Fibroblast of lung (primary cell): ENCODE measurements at regions not wholly inside any gene's neighbourhood (a gene's known extent, or its start where the extent isn't known, plus 50 kb on each side); places are given as distances from the start of the nearest gene placed in this dataset.

Source experiments
- DNase-seq, 2 donors: peaks; one replicate each; pipeline versions ENCODE4 v3.0.0 to v3.0.0-alpha.2; 2010; ENCODE audit warnings: low read depth in 2 of 2
- H2AFZ ChIP-seq: 2 replicates; pipeline ENCODE4 v1.5.1; 2012; ENCODE audit warnings: low read length, control low read depth, inconsistent platforms
- H3K27ac ChIP-seq: 2 replicates; pipeline ENCODE4 v1.5.1; 2011; ENCODE audit warnings: low read length, control low read depth; ENCODE audit not compliant: insufficient read depth
- H3K27me3 ChIP-seq: 2 replicates; pipeline ENCODE4 v1.5.1; 2011; ENCODE audit warnings: mild to moderate bottlenecking, low read length; ENCODE audit not compliant: control insufficient read depth, insufficient read depth
- H3K36me3 ChIP-seq: 2 replicates; pipeline ENCODE4 v1.5.1; 2011; ENCODE audit warnings: low read length; ENCODE audit not compliant: control insufficient read depth, insufficient read depth
- H3K4me1 ChIP-seq: 2 replicates; pipeline ENCODE4 v1.5.1; 2011; ENCODE audit warnings: low read length; ENCODE audit not compliant: control insufficient read depth, insufficient read depth; ENCODE audit errors: extremely low read depth
- H3K4me2 ChIP-seq: 2 replicates; pipeline ENCODE4 v1.5.1; 2011; ENCODE audit warnings: low read length, control low read depth; ENCODE audit not compliant: insufficient read depth; ENCODE audit errors: extremely low read depth
- H3K4me3 ChIP-seq, 4 experiments: fragments of 200-600 bp in 1 of 4; sonication (generic) in 1 of 4; replicated peaks in 1 of 4; 2 replicates each; pipeline ENCODE4 v1.5.1; 2011 to 2016; ENCODE audit warnings: low read length in 4 of 4, low read depth in 3 of 4, mild to moderate bottlenecking in 3 of 4, control low read depth in 2 of 4, inconsistent platforms in 1 of 4, mixed read lengths in 1 of 4; ENCODE audit not compliant: insufficient read depth in 1 of 4; ENCODE audit errors: control extremely low read depth in 1 of 4
- H3K79me2 ChIP-seq: 2 replicates; pipeline ENCODE4 v1.5.1; 2012; ENCODE audit warnings: mild to moderate bottlenecking, low read length, inconsistent platforms; ENCODE audit not compliant: control insufficient read depth, insufficient read depth
- H3K9ac ChIP-seq: 2 replicates; pipeline ENCODE4 v1.5.1; 2011; ENCODE audit warnings: mild to moderate bottlenecking, low read length, control low read depth; ENCODE audit not compliant: insufficient read depth
- H3K9me3 ChIP-seq: 2 replicates; pipeline ENCODE4 v1.5.1; 2012; ENCODE audit warnings: low read depth, low read length; ENCODE audit not compliant: control insufficient read depth, insufficient read depth
- H4K20me1 ChIP-seq: 2 replicates; pipeline ENCODE4 v1.5.1; 2011; ENCODE audit warnings: low read length; ENCODE audit not compliant: control insufficient read depth, insufficient read depth; ENCODE audit errors: extremely low read depth
- EZH2 ChIP-seq: IDR thresholded peaks from 2 replicates; pipeline ENCODE4 v1.5.1; 2012; ENCODE audit warnings: low read length, control low read depth, mild to moderate bottlenecking; ENCODE audit errors: missing control alignments
- TF ChIP-seq, protein P1 (sequence below), 2 donors: IDR thresholded peaks in 1 of 2; conservative IDR thresholded peaks in 1 of 2; 1 replicate in 1 of 2; 2 replicates in 1 of 2; pipeline ENCODE4 v1.5.1; 2011 to 2012; ENCODE audit warnings: low read length in 2 of 2, control low read depth in 1 of 2, inconsistent platforms in 1 of 2, low read depth in 1 of 2, mild to moderate bottlenecking in 1 of 2

DNA sequence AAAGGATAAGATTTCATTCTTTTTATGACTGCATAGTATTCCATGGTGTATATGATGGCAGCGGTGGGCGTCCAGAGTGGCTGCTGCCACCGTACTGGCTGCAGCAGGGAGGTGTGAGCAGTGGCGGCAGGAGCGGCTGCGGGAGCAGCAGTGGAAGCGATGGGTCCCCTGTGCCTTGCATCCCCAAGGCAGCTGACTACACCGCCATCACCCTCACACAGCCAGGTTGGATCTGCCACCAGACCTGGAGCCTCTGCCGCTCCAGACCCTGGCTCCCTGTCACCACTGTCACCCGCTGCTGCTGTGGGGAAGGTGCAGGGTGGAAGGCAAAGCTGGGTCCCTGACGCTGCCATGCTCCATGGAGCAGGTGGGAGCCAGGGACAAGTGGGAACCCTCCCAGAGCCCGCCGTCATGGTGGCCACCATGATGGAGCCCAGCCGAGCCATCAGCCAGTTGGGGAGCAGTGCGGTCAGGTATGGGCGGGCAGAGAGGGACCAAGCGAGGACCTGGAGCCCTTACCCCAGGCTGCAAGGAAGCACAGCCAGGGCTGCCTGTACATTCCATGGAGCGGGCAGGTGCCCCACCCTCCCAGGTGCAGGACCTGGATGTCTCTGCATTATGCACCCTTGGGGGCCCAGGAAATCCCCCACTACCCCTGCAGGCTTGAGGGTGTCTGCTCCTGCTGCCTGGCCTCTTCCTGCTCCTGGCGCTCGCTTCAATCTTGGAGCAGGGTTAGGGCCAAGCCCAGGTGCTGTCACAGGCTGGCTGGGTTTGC lies 226.1 kb downstream of the OTOR start:
- H3K79me2 ChIP-seq: no peaks in the 10 kb centered on the region
- no peak overlapping the region for H3K4me2 ChIP-seq
- no peak for DNase-seq
- no peak overlapping the region for H2AFZ ChIP-seq
- H3K4me1 ChIP-seq: no peaks in the 10 kb centered on the region
- no peaks in the 10 kb centered on the region for H3K36me3 ChIP-seq
- no peak overlapping the region for H3K27ac ChIP-seq
- no peaks in the 10 kb centered on the region for H4K20me1 ChIP-seq
- TF ChIP-seq EZH2: no peak
- TF ChIP-seq, protein P1, sequence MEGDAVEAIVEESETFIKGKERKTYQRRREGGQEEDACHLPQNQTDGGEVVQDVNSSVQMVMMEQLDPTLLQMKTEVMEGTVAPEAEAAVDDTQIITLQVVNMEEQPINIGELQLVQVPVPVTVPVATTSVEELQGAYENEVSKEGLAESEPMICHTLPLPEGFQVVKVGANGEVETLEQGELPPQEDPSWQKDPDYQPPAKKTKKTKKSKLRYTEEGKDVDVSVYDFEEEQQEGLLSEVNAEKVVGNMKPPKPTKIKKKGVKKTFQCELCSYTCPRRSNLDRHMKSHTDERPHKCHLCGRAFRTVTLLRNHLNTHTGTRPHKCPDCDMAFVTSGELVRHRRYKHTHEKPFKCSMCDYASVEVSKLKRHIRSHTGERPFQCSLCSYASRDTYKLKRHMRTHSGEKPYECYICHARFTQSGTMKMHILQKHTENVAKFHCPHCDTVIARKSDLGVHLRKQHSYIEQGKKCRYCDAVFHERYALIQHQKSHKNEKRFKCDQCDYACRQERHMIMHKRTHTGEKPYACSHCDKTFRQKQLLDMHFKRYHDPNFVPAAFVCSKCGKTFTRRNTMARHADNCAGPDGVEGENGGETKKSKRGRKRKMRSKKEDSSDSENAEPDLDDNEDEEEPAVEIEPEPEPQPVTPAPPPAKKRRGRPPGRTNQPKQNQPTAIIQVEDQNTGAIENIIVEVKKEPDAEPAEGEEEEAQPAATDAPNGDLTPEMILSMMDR (conservative IDR thresholded peaks at IDR 0.05 in 1 of 2, IDR thresholded peaks at IDR 0.05 in 1 of 2; ENCODE audit: low read depth in 1 of 2, low read length in 2 of 2): no peak
- no peak overlapping the region for H3K4me3 ChIP-seq
- no peaks in the 10 kb centered on the region for H3K9me3 ChIP-seq
- H3K9ac ChIP-seq: no peak overlapping the region
- no peaks in the 10 kb centered on the region for H3K27me3 ChIP-seq

- H3K4me1 ChIP-seq: no peaks in the 10 kb centered on the region
- H3K9ac ChIP-seq: no peak overlapping the region
- no peaks in the 10 kb centered on the region for H3K9me3 ChIP-seq
- H4K20me1 ChIP-seq: no peaks in the 10 kb centered on the region
- no peaks in the 10 kb centered on the region for H3K79me2 ChIP-seq
- no peak overlapping the region for H2AFZ ChIP-seq
- H3K27me3 ChIP-seq: no peaks in the 10 kb centered on the region
- no peak overlapping the region for H3K4me2 ChIP-seq
- no peak overlapping the region for H3K4me3 ChIP-seq
- DNase-seq: no peak
- no peak overlapping the region for H3K27ac ChIP-seq
- H3K36me3 ChIP-seq: no peaks in the 10 kb centered on the region
- TF ChIP-seq, protein P1 (conservative IDR thresholded peaks at IDR 0.05 in 1 of 2, IDR thresholded peaks at IDR 0.05 in 1 of 2; ENCODE audit: low read depth in 1 of 2, low read length in 2 of 2): no peak
- no peak for TF ChIP-seq EZH2
Observed at GRCh38 chr20:16974855-16975162, 226.7 kb downstream of the OTOR start.

DNA sequence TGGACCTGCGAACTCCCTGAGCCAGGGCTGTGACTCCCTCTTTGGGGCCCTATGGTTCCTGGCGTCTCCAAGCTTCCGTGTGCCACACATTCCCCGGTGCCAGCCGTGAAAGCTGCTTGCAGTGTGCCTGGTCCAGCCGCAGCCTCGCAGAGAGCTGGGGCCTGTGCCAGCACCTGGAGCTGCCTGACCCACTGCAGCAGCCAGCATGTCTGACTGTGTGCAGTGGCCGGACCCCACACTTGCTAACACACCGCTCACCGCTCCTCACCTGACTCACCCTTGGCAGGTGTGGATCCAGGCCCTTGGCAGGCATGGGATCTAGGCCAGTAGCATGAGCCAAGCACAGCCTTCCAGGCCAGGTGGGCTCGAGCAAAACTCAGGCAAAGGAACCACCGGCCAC lies 227.5 kb downstream of the OTOR start:
- H4K20me1 ChIP-seq: no peaks in the 10 kb centered on the region
- H3K79me2 ChIP-seq: no peaks in the 10 kb centered on the region
- no peak overlapping the region for H3K4me3 ChIP-seq
- no peaks in the 10 kb centered on the region for H3K4me1 ChIP-seq
- no peaks in the 10 kb centered on the region for H3K9me3 ChIP-seq
- no peak overlapping the region for H3K9ac ChIP-seq
- no peak for TF ChIP-seq EZH2
- H3K36me3 ChIP-seq: no peaks in the 10 kb centered on the region
- DNase-seq: no peak
- no peak overlapping the region for H3K27ac ChIP-seq
- no peak overlapping the region for H3K4me2 ChIP-seq
- no peaks in the 10 kb centered on the region for H3K27me3 ChIP-seq
- H2AFZ ChIP-seq: no peak overlapping the region
